GM12878 (cell line): ENCODE measurements at regions not wholly inside any gene's neighbourhood (a gene's known extent, or its start where the extent isn't known, plus 50 kb on each side); places are given as distances from the start of the nearest gene placed in this dataset.

Experiments
- ATAC-seq: fragments of 200-7000 bp; cut with Tn5 transposase; 3 replicates; pipeline ENCODE4 v1.9.1; 2020; ENCODE audit warnings: mild to moderate bottlenecking, moderate library complexity
- BruUV-seq: library from RNA; stranded (reverse); fragments of 400-500 nt; replicated peaks from 2 replicates; lab custom pipeline; 2021; lab: Mats Ljungman, UMichigan
- CTCF ChIA-PET: fragments of 300-600 bp; sonication (Branson Sonifier 250); formaldehyde crosslinking; extraction: SDS; loops from one replicate; lab custom pipeline; 2021; ENCODE audit warnings: inconsistent platforms; lab: Yijun Ruan, JAX
- POLR2A ChIA-PET: fragments of 350-600 bp; formaldehyde crosslinking; extraction: SDS; loops from one replicate; lab custom pipeline; 2021; ENCODE audit warnings: inconsistent platforms; lab: Charles Lee
- RAD21 ChIA-PET: fragments of 300-600 bp; sonication (Branson Sonifier 250); formaldehyde crosslinking; loops from one replicate; lab custom pipeline; 2023; ENCODE audit warnings: antibody characterized with exemption; ENCODE audit not compliant: unreplicated experiment; lab: Charles Lee
- SMC1A ChIA-PET: fragments of 300-600 bp; sonication (Branson Sonifier 250); formaldehyde crosslinking; loops from one replicate; lab custom pipeline; 2023; ENCODE audit not compliant: unreplicated experiment, uncharacterized antibody; lab: Charles Lee
- DNase-seq: peaks from one replicate; pipeline ENCODE4 v3.0.0-alpha.2; 2011; ENCODE audit warnings: low read depth, low spot score
- FAIRE-seq: peaks from 3 replicates; lab custom pipeline; 2011; peaks lifted over from hg19 to GRCh38; lab: Jason Lieb, UNC
- H2AFZ ChIP-seq: 2 replicates; pipeline ENCODE4 v1.6.0; 2011; ENCODE audit warnings: low read depth, low read length, control low read depth; ENCODE audit not compliant: control insufficient read depth
- H3K27ac ChIP-seq: 2 replicates; pipeline ENCODE4 v1.5.1; 2011; ENCODE audit warnings: control low read depth; ENCODE audit not compliant: control insufficient read depth, insufficient read depth
- H3K27me3 ChIP-seq, 2 experiments: replicated peaks in 1 of 2; 2 replicates each; pipeline versions ENCODE4 v1.6.0 to v1.6.1; 2011; ENCODE audit warnings: low read length in 1 of 2; ENCODE audit not compliant: control insufficient read depth in 2 of 2, insufficient read depth in 2 of 2
- H3K36me3 ChIP-seq, 2 experiments: 2 replicates each; pipeline ENCODE4 v1.5.1; 2011; ENCODE audit warnings: low read length in 1 of 2; ENCODE audit not compliant: control insufficient read depth in 2 of 2, insufficient read depth in 2 of 2
- H3K4me1 ChIP-seq: 2 replicates; pipeline ENCODE4 v1.6.1; 2011; ENCODE audit warnings: mild to moderate bottlenecking, low read length, moderate library complexity, mixed read lengths; ENCODE audit not compliant: control insufficient read depth, insufficient read depth
- H3K4me2 ChIP-seq: 2 replicates; pipeline ENCODE4 v1.6.0; 2011; ENCODE audit warnings: control low read depth; ENCODE audit not compliant: control insufficient read depth, insufficient read depth
- H3K4me3 ChIP-seq: fragments of 200-600 bp; sonication (generic); 2 replicates; pipeline ENCODE4 v1.5.1; 2016
- H3K79me2 ChIP-seq: 2 replicates; pipeline ENCODE4 v1.6.0; 2011; ENCODE audit warnings: low read length; ENCODE audit not compliant: control insufficient read depth, insufficient read depth
- H3K9ac ChIP-seq: 2 replicates; pipeline ENCODE4 v1.8.0; 2011; ENCODE audit warnings: low read length, control low read depth, mixed read lengths; ENCODE audit not compliant: control insufficient read depth, insufficient read depth
- H3K9me3 ChIP-seq: replicated peaks from 3 replicates; pipeline ENCODE4 v1.5.1; 2011; ENCODE audit warnings: mild to moderate bottlenecking, low read length; ENCODE audit not compliant: control insufficient read depth, insufficient read depth
- H4K20me1 ChIP-seq: 2 replicates; pipeline ENCODE4 v1.6.0; 2011; ENCODE audit not compliant: control insufficient read depth, insufficient read depth
- CHD2 ChIP-seq: IDR thresholded peaks from 2 replicates; pipeline ENCODE4 v1.6.1; 2011; ENCODE audit warnings: low read depth, low read length, improper control_type of control experiment, borderline replicate concordance
- FOS ChIP-seq: IDR thresholded peaks from 3 replicates; pipeline ENCODE4 v1.6.1; 2011; ENCODE audit warnings: borderline replicate concordance; ENCODE audit not compliant: insufficient read length; ENCODE audit errors: extremely low read depth
- IKZF1 ChIP-seq: fragments of 450-650 bp; conservative IDR thresholded peaks from 2 replicates; pipeline ENCODE4 v1.6.1; 2017; ENCODE audit warnings: antibody characterized with exemption, mild to moderate bottlenecking
- IKZF2 ChIP-seq, 2 experiments: fragments of 450-650 bp; IDR thresholded peaks; 2 replicates each; pipeline ENCODE4 v1.6.1; 2017; ENCODE audit warnings: mild to moderate bottlenecking in 2 of 2, moderate library complexity in 2 of 2
- RUNX3 ChIP-seq: IDR thresholded peaks from 2 replicates; pipeline ENCODE4 v1.6.1; 2012; ENCODE audit warnings: low read length, inconsistent platforms
- SMARCA5 ChIP-seq: fragments of 450-650 bp; IDR thresholded peaks from 2 replicates; pipeline ENCODE4 v1.6.1; 2017; ENCODE audit warnings: mild to moderate bottlenecking
- TCF12 ChIP-seq: IDR thresholded peaks from 2 replicates; pipeline ENCODE4 v1.6.1; 2011; ENCODE audit warnings: low read depth, mild to moderate bottlenecking, low read length
- TCF3 ChIP-seq: IDR thresholded peaks from 2 replicates; pipeline ENCODE4 v1.6.1; 2012; ENCODE audit warnings: low read depth, mild to moderate bottlenecking, low read length, borderline replicate concordance; ENCODE audit not compliant: insufficient read depth
- ZSCAN29 ChIP-seq: fragments of 450-650 bp; IDR thresholded peaks from 2 replicates; pipeline ENCODE4 v1.6.1; 2017; ENCODE audit warnings: mild to moderate bottlenecking, moderate library complexity
- WGBS: methylation state at CpG from one replicate; pipeline ENCODE4 v1.1.6; 2016; ENCODE audit warnings: low lambda C conversion rate; ENCODE audit not compliant: insufficient replicate concordance, insufficient coverage; ENCODE audit errors: missing lambda C conversion rate; 5-methylcytosine and 5-hydroxymethylcytosine counted together
- in situ Hi-C: fragments of 300-500 bp; cut with MboI; formaldehyde crosslinking; loops from 9 replicates; pipeline ENCODE4 v1.14.3; 2018; ENCODE audit warnings: mixed read lengths
- intact Hi-C: fragments of 100-400 bp; cut with micrococcal nuclease; formaldehyde crosslinking; loops from one replicate; pipeline ENCODE4 v1.14.2; 2022; ENCODE audit not compliant: unreplicated experiment
- TF ChIP-seq, protein P1 (sequence below): IDR thresholded peaks from 2 replicates; pipeline ENCODE4 v1.6.1; 2011; ENCODE audit warnings: mild to moderate bottlenecking, low read depth, low read length, moderate library complexity; ENCODE audit not compliant: insufficient replicate concordance
- TF ChIP-seq, protein P2 (sequence below): fragments of 450-650 bp; IDR thresholded peaks from 2 replicates; pipeline ENCODE4 v1.6.1; 2017; ENCODE audit warnings: mild to moderate bottlenecking, moderate library complexity
- TF ChIP-seq, protein P3 (sequence below): fragments of 150-350 bp; IDR thresholded peaks from 2 replicates; pipeline ENCODE4 v1.6.1; 2016; ENCODE audit warnings: low read depth, low read length

DNA sequence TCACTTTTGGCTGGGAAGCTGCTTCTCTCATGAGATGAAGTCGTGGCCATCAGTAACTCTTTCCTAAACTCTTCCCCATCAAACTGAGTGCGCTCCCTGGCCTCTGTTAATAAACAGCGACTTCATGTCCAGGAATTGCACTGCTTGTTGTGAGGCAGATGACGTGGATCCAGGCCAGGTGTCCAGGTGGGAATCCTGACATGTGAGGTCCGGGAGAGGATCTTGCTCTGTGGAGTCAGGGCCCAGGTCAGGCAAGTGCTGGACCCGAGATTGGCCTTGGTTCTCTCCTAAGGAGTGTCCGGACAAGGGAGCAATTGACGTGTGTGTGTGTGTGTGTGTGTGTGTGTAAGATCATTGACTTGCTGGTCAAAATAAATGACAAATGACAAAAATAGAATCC lies 362.7 kb downstream of the GLRX3 start:
- Histone ChIP-seq H3K9ac (no peak overlapping the region), H3K4me2 (no peak overlapping the region), H2AFZ (no peak overlapping the region), H3K36me3 (no peaks in the 10 kb centered on the region), H3K27me3 (no peaks in the 10 kb centered on the region), H3K4me3 (no peak overlapping the region), H3K27ac (no peak overlapping the region), H3K4me1 (no peaks in the 10 kb centered on the region), H3K79me2 (no peaks in the 10 kb centered on the region), H4K20me1 (no peaks in the 10 kb centered on the region), H3K9me3 (no peaks in the 10 kb centered on the region; the same call in 2 of the 3 replicates)
- in situ Hi-C loops (no loop called here), intact Hi-C loops (no loop called here)
- ATAC-seq (no peak), DNase-seq (no peak), FAIRE-seq (no peak)
- POLR2A ChIA-PET: no interaction called here
- RAD21 ChIA-PET: no interaction called here
- SMC1A ChIA-PET: no interaction called here
- no TSS peak for BruUV-seq
- CTCF ChIA-PET: no interaction called here
- 31% methylated on average over 8 of the region's 8 CpGs for WGBS
- TF ChIP-seq, protein P1, sequence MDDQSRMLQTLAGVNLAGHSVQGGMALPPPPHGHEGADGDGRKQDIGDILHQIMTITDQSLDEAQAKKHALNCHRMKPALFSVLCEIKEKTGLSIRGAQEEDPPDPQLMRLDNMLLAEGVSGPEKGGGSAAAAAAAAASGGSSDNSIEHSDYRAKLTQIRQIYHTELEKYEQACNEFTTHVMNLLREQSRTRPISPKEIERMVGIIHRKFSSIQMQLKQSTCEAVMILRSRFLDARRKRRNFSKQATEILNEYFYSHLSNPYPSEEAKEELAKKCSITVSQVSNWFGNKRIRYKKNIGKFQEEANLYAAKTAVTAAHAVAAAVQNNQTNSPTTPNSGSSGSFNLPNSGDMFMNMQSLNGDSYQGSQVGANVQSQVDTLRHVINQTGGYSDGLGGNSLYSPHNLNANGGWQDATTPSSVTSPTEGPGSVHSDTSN: no peak
- TF ChIP-seq TCF3 (no peak), CHD2 (no peak), RUNX3 (no peak), FOS (no peak), IKZF1 (no peak), TCF12 (no peak), SMARCA5 (no peak), IKZF2 (IDR thresholded peaks at IDR 0.05) (no peak), ZSCAN29 (no peak)
- TF ChIP-seq, protein P2, sequence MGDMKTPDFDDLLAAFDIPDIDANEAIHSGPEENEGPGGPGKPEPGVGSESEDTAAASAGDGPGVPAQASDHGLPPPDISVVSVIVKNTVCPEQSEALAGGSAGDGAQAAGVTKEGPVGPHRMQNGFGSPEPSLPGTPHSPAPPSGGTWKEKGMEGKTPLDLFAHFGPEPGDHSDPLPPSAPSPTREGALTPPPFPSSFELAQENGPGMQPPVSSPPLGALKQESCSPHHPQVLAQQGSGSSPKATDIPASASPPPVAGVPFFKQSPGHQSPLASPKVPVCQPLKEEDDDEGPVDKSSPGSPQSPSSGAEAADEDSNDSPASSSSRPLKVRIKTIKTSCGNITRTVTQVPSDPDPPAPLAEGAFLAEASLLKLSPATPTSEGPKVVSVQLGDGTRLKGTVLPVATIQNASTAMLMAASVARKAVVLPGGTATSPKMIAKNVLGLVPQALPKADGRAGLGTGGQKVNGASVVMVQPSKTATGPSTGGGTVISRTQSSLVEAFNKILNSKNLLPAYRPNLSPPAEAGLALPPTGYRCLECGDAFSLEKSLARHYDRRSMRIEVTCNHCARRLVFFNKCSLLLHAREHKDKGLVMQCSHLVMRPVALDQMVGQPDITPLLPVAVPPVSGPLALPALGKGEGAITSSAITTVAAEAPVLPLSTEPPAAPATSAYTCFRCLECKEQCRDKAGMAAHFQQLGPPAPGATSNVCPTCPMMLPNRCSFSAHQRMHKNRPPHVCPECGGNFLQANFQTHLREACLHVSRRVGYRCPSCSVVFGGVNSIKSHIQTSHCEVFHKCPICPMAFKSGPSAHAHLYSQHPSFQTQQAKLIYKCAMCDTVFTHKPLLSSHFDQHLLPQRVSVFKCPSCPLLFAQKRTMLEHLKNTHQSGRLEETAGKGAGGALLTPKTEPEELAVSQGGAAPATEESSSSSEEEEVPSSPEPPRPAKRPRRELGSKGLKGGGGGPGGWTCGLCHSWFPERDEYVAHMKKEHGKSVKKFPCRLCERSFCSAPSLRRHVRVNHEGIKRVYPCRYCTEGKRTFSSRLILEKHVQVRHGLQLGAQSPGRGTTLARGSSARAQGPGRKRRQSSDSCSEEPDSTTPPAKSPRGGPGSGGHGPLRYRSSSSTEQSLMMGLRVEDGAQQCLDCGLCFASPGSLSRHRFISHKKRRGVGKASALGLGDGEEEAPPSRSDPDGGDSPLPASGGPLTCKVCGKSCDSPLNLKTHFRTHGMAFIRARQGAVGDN: no peak
- TF ChIP-seq, protein P3, sequence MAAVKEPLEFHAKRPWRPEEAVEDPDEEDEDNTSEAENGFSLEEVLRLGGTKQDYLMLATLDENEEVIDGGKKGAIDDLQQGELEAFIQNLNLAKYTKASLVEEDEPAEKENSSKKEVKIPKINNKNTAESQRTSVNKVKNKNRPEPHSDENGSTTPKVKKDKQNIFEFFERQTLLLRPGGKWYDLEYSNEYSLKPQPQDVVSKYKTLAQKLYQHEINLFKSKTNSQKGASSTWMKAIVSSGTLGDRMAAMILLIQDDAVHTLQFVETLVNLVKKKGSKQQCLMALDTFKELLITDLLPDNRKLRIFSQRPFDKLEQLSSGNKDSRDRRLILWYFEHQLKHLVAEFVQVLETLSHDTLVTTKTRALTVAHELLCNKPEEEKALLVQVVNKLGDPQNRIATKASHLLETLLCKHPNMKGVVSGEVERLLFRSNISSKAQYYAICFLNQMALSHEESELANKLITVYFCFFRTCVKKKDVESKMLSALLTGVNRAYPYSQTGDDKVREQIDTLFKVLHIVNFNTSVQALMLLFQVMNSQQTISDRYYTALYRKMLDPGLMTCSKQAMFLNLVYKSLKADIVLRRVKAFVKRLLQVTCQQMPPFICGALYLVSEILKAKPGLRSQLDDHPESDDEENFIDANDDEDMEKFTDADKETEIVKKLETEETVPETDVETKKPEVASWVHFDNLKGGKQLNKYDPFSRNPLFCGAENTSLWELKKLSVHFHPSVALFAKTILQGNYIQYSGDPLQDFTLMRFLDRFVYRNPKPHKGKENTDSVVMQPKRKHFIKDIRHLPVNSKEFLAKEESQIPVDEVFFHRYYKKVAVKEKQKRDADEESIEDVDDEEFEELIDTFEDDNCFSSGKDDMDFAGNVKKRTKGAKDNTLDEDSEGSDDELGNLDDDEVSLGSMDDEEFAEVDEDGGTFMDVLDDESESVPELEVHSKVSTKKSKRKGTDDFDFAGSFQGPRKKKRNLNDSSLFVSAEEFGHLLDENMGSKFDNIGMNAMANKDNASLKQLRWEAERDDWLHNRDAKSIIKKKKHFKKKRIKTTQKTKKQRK: no peak
- TF ChIP-seq, all 136 proteins: peak for 0
